NCI-H1105 (cell line): ENCODE measurements at regions not wholly inside any gene's neighbourhood (a gene's known extent, or its start where the extent isn't known, plus 50 kb on each side); places are given as distances from the start of the nearest gene placed in this dataset.

Experiments
- DNase-seq: peaks from one replicate; lab custom pipeline; 2025; lab: John Stamatoyannopoulos, UW

GRCh38 chr1:221431068-221431651 lies 310.7 kb downstream of the DUSP10 start:
- DNase-seq: no peak

- no peak for DNase-seq
Observed at GRCh38 chr1:221431961-221432360, 309.9 kb downstream of the DUSP10 start.

DNA sequence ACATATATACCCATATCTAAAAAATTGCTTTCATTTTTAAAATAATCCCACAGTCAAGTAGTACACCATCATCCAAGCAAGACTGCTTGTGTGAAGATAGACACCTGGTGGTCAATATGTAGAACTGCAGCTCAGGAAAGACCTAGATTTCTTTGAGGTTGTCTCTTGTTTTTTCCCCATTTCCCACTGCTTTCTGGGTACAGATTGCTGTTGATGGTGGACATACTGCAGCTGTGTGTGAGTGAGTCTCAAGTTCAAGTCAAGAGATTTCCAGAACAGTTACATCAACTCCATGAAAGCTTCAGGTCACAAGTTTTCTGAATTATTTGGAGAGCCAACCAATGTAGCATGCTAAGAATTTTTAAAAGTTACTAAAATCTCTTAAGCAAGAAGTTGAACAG lies 306.4 kb downstream of the DUSP10 start:
- DNase-seq: peak; percentile 24

GRCh38 chr1:221437171-221437570 lies 304.7 kb downstream of the DUSP10 start:
- DNase-seq: no peak

- no peak for DNase-seq
Observed at GRCh38 chr1:221437926-221438325, 304.0 kb downstream of the DUSP10 start.

DNA sequence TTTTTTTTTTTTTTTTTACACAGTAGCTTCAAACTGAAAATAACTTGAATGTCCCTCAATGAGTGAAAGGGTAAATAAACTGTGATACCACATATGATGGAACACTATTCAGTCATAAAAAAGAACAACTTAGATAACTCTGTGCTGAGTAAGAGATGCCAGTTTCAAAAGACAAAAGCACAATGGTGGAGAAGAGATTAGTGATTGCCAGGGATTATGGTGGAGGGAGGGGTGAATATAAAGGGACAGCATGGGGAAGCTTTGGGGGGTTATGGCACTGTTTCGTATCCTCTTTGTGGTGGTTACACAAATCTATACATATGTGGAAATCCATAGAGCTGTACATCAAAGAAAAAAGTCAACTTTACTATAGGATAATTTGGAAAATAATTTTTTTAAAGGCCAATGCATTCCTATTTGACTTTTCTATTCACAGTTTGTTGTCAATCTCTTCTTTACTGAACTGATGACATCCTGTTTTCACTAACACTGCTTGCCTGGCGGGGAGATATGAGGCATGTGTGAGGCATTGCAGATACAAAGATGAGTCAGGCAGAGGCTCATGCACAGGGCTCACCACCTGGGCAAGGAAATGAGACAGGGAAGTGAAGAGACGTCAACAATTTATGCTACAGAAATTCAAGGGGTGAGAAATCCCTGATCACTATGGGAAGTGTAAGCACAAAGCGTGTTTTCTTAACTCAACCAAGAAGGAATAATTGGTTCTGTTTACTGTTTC lies 302.7 kb downstream of the DUSP10 start:
- DNase-seq: no peak

DNA sequence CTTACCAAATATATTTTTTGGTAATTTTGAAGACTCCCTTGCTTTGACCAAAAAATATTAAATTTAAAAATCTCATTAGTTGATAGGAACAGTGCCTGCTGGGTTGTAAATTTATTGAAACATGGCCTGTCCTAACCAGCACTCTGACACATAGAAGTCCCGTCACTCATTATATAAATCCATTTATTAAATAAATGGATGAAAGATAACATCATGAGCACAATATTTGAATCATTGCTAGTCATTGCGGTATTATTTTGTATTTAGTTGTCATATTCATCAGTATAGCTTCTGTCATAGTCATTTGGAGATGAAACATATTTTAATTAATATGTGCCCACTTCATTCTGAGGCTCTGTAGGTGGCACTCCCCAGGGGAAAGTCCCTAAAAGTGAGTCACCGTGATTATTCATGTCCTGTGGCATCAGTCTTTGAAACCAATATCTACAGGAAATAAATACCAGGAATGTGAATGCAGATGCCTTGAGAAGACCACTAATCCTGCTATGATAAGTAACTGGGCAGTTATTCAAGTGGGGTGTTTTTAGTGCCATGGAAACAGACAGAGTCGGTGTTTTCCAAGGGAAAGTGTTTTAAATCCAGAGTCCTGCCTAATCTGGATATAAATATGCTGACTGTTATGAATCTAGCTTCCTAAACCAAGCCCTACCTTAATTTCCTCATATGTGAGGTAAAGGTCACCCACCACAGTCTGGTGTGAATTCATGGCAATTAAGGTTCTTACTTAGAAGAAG lies 302.0 kb downstream of the DUSP10 start:
- DNase-seq: no peak

GRCh38 chr1:221440658-221441057 lies 301.2 kb downstream of the DUSP10 start:
- DNase-seq: peak; percentile 17

DNA sequence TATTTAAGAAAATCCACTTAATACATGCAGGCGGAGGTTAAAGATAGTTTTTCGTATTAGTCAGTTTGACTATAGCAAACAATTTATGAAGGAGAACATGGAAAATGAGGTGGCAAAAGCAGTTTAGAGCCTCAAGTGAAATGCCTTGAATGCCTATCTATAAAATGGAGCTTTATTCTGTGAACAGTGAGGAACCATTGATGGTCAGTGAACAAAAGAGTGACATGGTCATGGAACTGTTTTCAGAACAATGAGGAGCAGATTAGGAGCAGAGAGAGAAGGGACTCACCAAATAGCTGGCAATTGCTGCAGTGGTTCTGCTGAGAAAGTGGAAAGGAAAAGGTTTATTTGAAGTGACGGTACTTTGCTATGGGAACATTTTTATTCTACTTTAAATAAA lies 299.8 kb downstream of the DUSP10 start:
- no peak for DNase-seq

DNA sequence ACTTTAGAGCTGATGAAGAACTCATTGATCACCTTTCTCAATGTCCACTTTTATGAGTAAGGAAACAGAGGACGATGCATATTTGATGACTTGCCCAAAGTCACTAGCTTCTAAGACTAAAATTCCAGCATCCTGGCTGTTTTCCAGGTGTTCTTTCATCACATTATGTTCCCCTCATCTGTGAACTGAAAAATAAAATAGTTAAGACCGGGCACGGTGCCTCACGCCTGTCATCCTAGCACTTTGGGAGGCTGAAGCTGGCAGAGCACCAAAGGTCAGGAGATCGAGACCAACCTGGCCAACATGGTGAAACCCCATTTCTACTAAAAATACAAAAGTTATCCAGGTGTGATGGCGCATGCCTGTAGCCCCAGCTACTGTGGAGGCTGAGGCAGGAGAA lies 297.5 kb downstream of the DUSP10 start:
- DNase-seq: no peak

DNA sequence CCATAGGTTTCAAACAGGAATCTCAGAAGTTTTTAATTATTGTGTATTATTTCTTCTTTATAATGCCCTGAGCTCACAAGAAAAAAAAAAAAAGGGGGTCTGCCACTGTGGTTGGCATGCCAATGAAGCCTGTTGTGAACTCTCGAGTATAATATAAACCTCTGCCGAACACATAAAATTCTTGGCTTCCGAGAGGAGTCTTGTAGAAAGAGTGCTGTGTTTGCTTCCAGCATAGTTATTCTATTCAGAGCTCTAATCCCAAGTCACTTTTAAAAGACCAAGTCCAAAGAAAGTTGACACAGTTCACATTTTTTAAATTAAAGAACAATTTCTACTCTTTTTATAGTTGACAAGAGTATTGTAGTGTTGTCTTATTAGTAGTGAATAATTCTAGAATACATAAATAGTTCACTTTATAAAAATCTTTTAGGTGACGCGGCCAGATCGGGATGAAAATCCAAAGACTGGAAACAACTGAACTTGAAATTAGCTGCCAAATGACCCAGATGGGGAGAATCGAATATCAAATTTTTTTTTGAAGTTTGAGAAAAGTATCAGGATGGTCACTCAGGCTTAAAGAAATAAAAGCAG lies 293.2 kb downstream of the DUSP10 start:
- DNase-seq: no peak

- no peak for DNase-seq
Observed at GRCh38 chr1:221449194-221449593, 292.7 kb downstream of the DUSP10 start.

DNA sequence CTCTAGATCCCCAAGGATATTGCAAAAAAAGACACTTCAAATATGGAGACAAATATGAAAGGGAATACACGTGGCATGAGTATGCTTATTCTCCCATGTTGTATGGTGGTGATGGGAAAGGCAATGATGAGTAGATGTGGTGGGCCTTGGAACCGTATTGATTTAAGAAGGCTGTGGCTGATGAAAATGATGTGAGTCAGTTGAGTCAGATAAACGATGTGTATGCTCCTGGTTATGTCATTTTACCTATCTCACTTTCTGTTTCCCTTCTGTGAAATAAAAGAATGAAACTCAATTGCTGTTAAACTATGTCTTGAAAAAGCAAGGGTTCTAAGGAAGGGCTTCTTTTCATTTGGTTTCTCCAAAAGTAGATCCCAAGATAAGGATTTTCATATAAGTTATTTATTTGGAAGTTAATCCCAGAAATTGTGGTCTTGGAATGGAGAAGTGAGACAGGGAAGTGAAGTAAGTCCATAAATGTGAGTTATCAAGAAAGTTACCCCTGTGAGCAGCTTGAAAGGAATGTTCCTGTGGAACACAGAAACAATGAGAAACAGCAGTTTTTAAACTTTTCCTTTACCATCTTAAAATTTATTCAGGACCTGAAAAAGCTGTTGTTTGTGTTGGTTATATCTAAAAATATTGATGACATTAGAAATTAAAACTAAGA lies 292.0 kb downstream of the DUSP10 start:
- DNase-seq: no peak

GRCh38 chr1:221451741-221452140 lies 290.1 kb downstream of the DUSP10 start:
- no peak for DNase-seq

DNA sequence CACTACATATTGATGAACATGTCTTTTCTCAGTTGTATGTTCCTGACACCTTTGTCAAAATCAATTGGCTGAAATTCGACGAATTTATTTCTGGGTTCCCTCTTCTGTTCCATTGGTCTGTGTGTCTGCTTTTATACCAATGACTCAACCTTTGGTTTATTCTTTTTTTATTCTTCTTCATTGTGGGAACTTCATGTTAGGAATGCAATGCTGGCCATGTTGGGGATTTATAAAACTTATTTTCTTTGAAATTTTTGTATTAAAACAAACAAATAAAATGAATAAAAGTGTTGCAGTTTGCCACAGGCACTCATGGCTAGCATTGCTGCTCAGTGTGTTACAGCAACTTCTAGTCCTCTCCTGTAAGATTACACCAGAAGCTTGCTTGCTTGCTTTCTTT lies 287.8 kb downstream of the DUSP10 start:
- no peak for DNase-seq

GRCh38 chr1:221456918-221457317 lies 285.0 kb downstream of the DUSP10 start:
- no peak for DNase-seq

GRCh38 chr1:221457685-221458446 lies 284.0 kb downstream of the DUSP10 start:
- no peak for DNase-seq

DNA sequence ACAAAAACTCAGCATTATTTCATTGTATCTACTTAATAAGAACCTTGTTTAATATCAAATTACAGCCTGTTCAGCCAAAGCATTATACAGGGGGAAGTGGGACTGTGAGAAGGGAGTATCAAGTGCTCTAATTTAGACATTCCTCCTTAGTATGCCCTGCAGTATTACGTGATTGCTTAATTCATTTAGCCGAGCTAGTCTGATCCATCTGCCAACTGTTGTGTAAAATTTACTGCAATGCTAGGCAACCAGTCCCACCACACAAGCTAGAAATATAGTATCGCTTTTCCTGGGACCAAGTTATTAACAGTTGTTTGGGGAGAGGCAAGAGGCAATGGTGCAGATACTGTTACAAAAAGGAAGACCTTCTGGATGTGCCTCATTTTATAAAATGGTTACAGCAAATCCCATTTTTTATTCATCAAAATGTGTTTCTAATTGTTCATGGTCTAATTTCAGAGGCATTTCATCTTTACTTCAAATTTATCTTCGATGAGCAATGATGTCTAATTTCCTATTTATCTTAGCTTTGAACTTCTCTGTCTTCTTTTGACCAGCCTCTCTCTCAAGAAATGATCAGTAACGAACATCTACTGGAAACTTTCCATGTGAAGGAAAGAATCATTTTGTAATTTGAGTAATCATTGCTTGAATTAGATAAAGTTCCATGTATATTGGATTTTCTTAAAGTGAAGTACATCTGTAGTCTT lies 283.3 kb downstream of the DUSP10 start:
- peak; percentile 23 for DNase-seq

DNA sequence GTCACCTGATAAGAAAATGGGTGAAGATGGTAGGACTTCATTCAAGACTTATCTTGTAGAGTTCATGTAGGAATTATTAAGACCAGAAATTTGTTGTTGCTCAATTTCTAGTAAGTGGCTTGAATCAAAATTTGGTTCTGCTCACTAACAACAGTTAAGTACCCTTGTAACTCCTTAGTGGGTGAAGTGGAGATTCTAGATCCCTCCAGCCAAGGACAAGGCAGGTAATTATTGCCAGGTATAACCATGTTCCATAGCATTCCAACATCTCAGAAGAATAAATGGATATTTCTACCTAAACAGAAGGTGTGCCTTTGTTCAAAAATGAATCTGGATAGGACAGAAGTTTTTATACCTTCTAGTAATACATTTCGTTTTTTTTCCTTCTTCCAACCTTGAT lies 282.3 kb downstream of the DUSP10 start:
- DNase-seq: no peak

GRCh38 chr1:221462345-221462744 lies 279.5 kb downstream of the DUSP10 start:
- DNase-seq: no peak

GRCh38 chr1:221468546-221468945 lies 273.3 kb downstream of the DUSP10 start:
- DNase-seq: no peak
